GM21737 (cell line): ENCODE measurements at regions not wholly inside any gene's neighbourhood (a gene's known extent, or its start where the extent isn't known, plus 50 kb on each side); places are given as distances from the start of the nearest gene placed in this dataset.

Experiments
- ATAC-seq: cut with Tn5 transposase; IDR thresholded peaks from one replicate; pipeline ENCODE4 v1.9.1; 2021; ENCODE audit warnings: mild to moderate bottlenecking, moderate library complexity; ENCODE audit not compliant: unreplicated experiment

DNA sequence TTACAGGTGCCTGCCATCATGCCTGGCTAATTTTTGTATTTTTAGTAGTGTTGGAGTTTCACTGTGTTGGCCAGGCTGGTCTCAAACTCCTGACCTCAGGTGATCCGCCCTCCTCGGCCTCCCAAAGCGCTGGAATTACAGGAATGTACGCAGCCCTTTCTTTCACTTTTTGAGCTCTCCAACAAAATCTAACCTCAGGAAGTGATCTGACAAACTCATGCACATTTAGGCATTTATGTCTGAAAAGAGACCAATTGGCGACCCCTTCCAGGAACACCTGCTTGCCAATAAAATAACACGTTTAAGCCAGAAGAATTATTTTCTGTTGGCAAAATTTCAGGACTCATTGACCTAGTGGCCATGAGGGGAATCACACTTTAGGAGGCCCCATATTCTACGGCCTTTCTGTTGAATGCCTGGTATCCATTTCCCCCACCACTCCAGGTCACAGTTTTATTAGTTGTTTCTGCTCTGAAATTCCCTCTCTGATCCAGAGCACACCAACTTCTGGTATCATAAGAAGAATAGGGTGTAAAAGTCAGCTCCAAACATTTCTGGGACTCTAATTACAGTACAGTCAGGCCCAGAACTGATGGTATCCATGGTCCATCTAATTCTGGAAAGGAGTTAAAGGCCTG is 65.8 kb upstream of the FRMD4A start:
- ATAC-seq: no peak

DNA sequence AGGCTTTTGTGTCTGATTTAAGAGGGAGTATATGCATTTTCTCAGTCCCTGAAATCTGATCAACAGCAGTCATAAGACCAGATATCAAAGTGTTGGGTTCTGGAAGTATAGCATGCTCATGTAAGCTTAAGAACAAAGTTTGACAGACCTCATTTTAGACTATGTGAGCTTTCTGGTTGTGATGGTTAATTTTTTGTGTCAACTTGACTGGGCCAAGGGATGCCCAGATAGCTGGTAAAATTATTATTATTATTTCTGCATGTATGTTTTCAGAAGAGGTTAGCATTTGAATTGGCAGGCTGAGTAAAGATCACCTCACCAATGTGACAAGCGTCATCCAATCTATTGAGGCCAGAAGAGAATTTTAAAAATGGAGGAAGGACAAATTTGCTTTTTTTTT is 63.5 kb upstream of the FRMD4A start:
- ATAC-seq: no peak

GRCh38 chr10:14391342-14391741 is 60.6 kb upstream of the FRMD4A start:
- no peak for ATAC-seq

DNA sequence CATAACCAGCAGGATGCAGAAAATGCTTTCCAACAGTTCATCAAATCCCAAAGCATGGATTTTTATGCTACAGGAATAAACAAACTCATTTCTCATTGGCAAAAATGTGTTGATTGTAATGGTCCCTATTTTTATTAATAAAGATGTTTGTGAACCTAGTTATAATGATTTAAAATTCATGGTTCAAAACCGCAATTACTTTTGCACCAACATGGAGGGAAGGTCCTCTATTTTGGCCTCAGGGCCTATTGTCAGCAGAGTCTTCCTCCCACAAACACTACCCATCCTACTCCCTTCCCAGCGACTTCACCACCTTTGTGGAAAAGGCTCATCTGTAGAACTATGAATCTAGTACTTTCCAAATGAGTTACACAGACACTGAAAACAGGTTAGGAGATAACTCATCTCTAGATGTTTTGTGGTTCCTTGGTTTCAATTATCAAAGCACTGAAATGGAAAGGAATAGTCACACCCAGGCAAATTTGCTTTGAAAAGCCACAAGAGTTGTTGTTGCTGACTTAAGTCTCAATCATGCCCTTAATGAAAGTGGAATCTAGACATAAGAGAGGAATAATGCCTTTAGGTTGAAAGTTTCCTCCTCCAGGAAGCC is 59.4 kb upstream of the FRMD4A start:
- ATAC-seq: peak; percentile 83

DNA sequence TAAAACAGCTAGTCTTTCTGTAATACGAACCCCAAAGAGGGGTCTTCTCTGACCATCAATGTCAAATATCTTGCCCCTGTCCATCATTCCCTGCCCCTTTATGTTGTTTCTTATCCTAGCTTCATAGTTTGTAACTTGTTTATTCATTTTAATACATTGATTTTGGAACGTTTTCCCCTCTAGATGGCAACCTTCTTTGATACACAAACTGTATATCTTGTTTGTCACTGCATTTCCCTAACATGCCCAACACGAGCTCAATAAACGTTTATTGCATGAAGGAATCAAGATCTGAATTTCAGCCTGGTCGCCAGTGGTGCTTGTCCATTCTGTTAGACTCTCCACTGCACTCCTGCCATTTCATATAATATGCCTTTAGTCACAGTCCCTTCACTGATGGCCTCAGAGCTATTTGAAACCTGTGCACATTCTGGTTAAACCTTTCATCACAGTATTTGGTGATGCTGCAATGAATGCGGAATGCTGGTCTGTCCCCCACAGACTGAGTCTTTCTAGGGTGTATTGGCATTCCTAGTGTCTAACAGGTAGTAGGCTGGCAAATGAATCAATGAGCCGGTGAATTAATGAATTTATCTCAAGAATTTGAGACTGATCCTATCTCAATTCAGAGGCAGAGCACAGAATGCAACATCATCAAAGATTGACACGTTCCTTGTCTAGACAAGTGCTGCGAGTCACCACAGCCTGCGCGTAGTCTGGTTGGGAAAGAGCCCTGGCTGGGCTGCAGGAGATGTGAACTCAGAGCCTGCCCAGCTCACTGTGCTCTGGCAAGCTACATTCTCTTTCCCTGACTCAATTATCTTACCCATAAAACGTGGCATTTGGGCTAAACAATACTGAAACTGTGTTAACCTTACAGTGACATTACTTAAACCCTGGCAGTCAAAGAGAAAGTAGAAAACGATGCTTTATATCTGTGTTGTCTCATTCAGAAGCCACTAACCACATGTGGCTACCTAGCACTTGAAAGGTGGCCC is 55.2 kb upstream of the FRMD4A start:
- no peak for ATAC-seq

DNA sequence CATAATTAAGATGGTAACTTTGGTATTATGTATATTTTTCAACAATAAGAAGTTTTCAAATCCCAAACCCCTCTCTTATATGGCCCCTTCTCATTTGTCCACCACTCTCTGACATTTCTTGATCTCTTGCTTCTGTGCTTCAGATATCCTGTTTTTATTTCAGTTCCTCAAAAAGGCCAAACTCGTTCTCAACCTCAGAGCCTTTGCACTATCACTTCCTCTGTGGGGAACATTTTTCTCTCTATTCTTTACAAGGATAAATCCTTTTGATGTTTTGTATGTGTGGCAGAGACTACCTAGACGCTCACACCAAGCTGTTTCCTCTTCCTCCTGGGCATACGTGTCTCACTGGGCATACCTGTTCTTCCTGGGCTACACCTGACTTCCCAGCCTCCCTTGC is 54.2 kb upstream of the FRMD4A start:
- ATAC-seq: no peak

DNA sequence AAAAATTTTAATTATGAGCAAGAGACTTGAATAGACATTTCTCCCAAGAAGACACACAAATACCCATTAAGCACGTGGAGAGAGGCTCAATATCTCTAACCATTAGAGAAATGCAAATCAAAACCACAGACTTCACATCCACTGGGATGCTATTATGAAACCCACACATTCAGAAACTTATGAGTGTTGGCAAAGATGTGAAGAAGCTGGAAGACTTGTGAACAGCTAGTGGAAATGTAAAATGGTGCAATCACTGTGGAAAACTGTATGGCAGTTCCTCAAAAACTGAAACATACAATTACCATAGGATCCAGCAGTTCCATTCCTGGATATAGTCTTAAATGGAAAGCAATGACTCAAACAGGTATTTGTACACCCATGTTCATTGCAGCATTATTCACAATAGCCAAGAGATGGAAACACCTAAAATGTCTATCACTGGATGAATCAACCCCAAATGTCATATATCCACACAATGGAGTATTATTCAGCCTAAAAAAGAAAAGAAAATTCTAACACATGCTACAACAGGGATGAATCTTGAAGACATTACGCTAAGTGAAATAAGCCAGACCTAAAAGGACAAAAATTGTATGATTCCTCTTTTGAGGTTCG is 53.5 kb upstream of the FRMD4A start:
- no peak for ATAC-seq

DNA sequence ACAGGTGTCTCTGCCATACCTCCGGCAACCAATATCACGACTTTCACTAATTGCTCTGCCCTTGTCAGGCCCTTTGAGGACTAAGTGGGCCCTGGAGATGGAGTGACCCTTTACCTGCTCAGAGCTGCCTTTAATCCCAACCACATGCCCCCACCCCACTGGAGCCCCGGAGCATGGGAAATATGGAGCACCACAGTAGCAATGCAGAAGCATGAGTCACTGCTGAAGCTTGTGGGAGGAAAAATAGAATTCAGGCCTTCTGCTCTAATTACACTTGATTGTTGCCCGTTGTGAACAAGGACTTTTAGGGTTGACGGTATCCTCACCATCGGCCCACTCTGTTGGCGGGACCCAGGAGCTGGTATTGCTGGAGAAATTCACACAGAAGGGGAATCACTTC is 52.5 kb upstream of the FRMD4A start:
- ATAC-seq: no peak

GRCh38 chr10:14382531-14382930 is 51.8 kb upstream of the FRMD4A start:
- ATAC-seq: no peak

- ATAC-seq: peak; percentile 63
Measured at GRCh38 chr10:14382022-14382421, 51.3 kb upstream of the FRMD4A start.

DNA sequence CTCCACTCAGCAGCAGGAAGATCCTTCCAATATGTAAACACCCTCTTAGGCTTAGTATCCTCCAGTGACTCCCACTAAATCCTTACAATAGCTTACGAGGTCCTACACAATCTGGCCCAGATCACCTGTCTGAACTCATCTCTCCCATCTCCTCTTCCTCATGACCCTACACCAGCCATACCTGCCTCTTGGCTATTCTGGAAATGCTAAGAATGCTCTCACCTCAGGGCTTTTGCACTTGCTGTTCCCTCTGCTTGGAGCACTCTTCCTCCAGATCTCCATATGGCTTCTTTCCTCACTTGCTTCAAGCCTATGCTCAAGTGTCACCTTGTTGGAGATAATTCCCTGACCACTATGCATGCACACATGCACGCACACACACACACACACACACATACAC is 50.8 kb upstream of the FRMD4A start:
- no peak for ATAC-seq

GRCh38 chr10:14380746-14381145 is 50.0 kb upstream of the FRMD4A start:
- ATAC-seq: no peak
